HUES64 (cell line): ENCODE measurements at regions not wholly inside any gene's neighbourhood (a gene's known extent, or its start where the extent isn't known, plus 50 kb on each side); places are given as distances from the start of the nearest gene placed in this dataset.
"Not testable (repeated sequence)": the region's sequence is repeated elsewhere in the genome, so short reads cannot be mapped to it uniquely, and the experiment has no call there.

Experiments used
- H3K27ac ChIP-seq: 2 replicates; pipeline ENCODE4 v1.7.0; 2013; ENCODE audit warnings: low read depth, low read length, inconsistent platforms
- H3K27me3 ChIP-seq: 2 replicates; pipeline ENCODE4 v1.6.1; 2013; ENCODE audit warnings: mild to moderate bottlenecking, low read length; ENCODE audit not compliant: insufficient read depth
- H3K36me3 ChIP-seq: 2 replicates; pipeline ENCODE4 v1.6.1; 2013; ENCODE audit warnings: mild to moderate bottlenecking, low read length; ENCODE audit not compliant: insufficient read depth
- H3K4me1 ChIP-seq: 2 replicates; pipeline ENCODE4 v1.6.1; 2013; ENCODE audit warnings: mild to moderate bottlenecking, low read length, moderate library complexity; ENCODE audit not compliant: insufficient read depth
- H3K4me3 ChIP-seq: 2 replicates; pipeline ENCODE4 v1.5.1; 2013; ENCODE audit warnings: mild to moderate bottlenecking, low read length, moderate library complexity
- H3K9ac ChIP-seq: 2 replicates; pipeline ENCODE4 v1.6.1; 2013; ENCODE audit warnings: mild to moderate bottlenecking, low read depth, low read length
- H3K9me3 ChIP-seq: 2 replicates; pipeline ENCODE4 v1.6.1; 2013; ENCODE audit warnings: low read depth, low read length; ENCODE audit not compliant: insufficient read depth
- WGBS: fragments of 150-250, 120-280 bp; methylation state at CpG from one replicate; pipeline ENCODE4 v1.1.7; 2013; ENCODE audit warnings: missing lambda C conversion rate; 5-methylcytosine and 5-hydroxymethylcytosine counted together

- H3K27ac ChIP-seq, result not testable (repeated sequence)
- WGBS, result 94% methylated on average over 3 of the region's 3 CpGs
Observed at GRCh38 chr7:65814556-65815167, 58.2 kb upstream of the VKORC1L1 start.

DNA sequence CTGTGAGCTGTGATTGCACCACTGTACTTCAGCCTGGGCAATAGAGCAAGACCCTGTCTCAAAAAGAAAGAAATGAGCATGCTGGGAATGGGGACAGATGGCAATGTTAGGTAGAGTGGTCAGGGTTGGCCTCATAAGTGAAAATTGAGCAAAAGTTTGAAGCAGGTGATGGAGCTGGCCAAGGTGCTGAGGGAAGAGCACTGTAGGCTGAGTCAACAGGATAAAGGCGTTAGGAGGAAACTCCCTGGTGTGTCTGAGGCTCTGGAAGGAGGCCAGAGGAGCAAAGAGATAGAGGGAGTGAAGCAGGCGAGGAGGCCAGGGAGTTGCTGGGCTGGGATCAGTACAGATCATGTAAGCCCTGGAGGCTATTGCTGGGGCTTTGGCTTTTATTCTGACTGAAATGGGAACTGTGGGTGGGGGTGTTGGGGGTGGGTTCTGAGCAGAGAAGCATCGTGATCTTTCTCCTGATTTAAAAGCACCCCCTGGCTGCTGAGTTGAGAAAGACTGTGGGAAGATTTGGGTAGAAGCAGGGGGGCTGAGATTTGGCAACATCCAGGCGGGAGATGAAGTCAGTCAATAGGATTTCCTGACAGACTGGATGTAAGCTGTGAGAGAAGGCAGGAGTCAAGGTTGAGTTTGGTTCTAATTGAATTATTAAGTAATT lies 52.5 kb upstream of the VKORC1L1 start:
- Histone ChIP-seq H3K9ac (no peak overlapping the region), H3K27ac (no peak overlapping the region), H3K4me3 (no peak overlapping the region), H3K27me3 (no peaks in the 10 kb centered on the region), H3K9me3 (no peaks in the 10 kb centered on the region), H3K4me1 (no peaks in the 10 kb centered on the region), H3K36me3 (no peaks in the 10 kb centered on the region)
- 55% methylated on average over 4 of the region's 4 CpGs for WGBS

More at GRCh38 chr7:65814556-65815167, 58.2 kb upstream of the VKORC1L1 start:
- not testable (repeated sequence) for H3K4me3 ChIP-seq, H3K27me3 ChIP-seq, H3K4me1 ChIP-seq, H3K9ac ChIP-seq, H3K9me3 ChIP-seq, H3K36me3 ChIP-seq
